HG02973 (cell line): ENCODE measurements at regions not wholly inside any gene's neighbourhood (a gene's known extent, or its start where the extent isn't known, plus 50 kb on each side); places are given as distances from the start of the nearest gene placed in this dataset.
"Not testable (repeated sequence)": the region's sequence is repeated elsewhere in the genome, so short reads cannot be mapped to it uniquely, and the experiment has no call there.

ENCODE experiments used
- ATAC-seq: cut with Tn5 transposase; IDR thresholded peaks from one replicate; pipeline ENCODE4 v1.9.1; 2021; ENCODE audit warnings: moderate library complexity; ENCODE audit not compliant: unreplicated experiment

- no peak for ATAC-seq
Measured at GRCh38 chr5:131005963-131006684, 158.9 kb downstream of the HINT1 start.

GRCh38 chr5:131001507-131001906 is 163.5 kb downstream of the HINT1 start:
- no peak for ATAC-seq

GRCh38 chr5:131000289-131000688 is 164.8 kb downstream of the HINT1 start:
- no peak for ATAC-seq

- not testable (repeated sequence) for ATAC-seq
Measured at GRCh38 chr5:130996720-130997119, 168.3 kb downstream of the HINT1 start.

GRCh38 chr5:130995851-130996250 is 169.2 kb downstream of the HINT1 start:
- no peak for ATAC-seq

GRCh38 chr5:130995254-130995515 is 169.9 kb downstream of the HINT1 start:
- no peak for ATAC-seq

GRCh38 chr5:130994496-130995253 is 170.4 kb downstream of the HINT1 start:
- ATAC-seq = no peak

GRCh38 chr5:130992621-130993020 is 172.4 kb downstream of the HINT1 start:
- no peak for ATAC-seq

- ATAC-seq = no peak
Measured at GRCh38 chr5:130992095-130992494, 173.0 kb downstream of the HINT1 start.

GRCh38 chr5:130985776-130986175 is 179.3 kb downstream of the HINT1 start:
- ATAC-seq = no peak

- no peak for ATAC-seq
Measured at GRCh38 chr5:130981663-130982062, 183.4 kb downstream of the HINT1 start.

- no peak for ATAC-seq
Measured at GRCh38 chr5:130978475-130978874, 186.6 kb downstream of the HINT1 start.

- ATAC-seq = no peak
Measured at GRCh38 chr5:130976493-130976892, 188.6 kb downstream of the HINT1 start.

GRCh38 chr5:130975847-130976246 is 189.2 kb downstream of the HINT1 start:
- ATAC-seq = no peak

GRCh38 chr5:130975299-130975698 is 189.8 kb downstream of the HINT1 start:
- ATAC-seq = no peak

- ATAC-seq = no peak
Measured at GRCh38 chr5:130974021-130974683, 190.9 kb downstream of the HINT1 start.

GRCh38 chr5:130966990-130967525 is 198.0 kb downstream of the HINT1 start:
- no peak for ATAC-seq

- ATAC-seq = no peak
Measured at GRCh38 chr5:130965920-130966319, 199.1 kb downstream of the HINT1 start.

GRCh38 chr5:130965360-130965759 is 199.7 kb downstream of the HINT1 start:
- ATAC-seq = no peak

GRCh38 chr5:130964231-130965202 is 200.5 kb downstream of the HINT1 start:
- ATAC-seq = no peak

GRCh38 chr5:130963798-130964197 is 201.3 kb downstream of the HINT1 start:
- ATAC-seq = no peak
